AG09309 (cell line): ENCODE measurements at regions not wholly inside any gene's neighbourhood (a gene's known extent, or its start where the extent isn't known, plus 50 kb on each side); places are given as distances from the start of the nearest gene placed in this dataset.
"Not testable (repeated sequence)": the region's sequence is repeated elsewhere in the genome, so short reads cannot be mapped to it uniquely, and the experiment has no call there.

ENCODE experiments used
- DNase-seq: peaks from one replicate; pipeline ENCODE4 v3.0.0-alpha.2; 2010; ENCODE audit warnings: low read depth
- H3K4me3 ChIP-seq: 2 replicates; pipeline ENCODE4 v1.5.1; 2011; ENCODE audit warnings: mild to moderate bottlenecking, low read depth, low read length, moderate library complexity; ENCODE audit not compliant: control insufficient read depth
- TF ChIP-seq, protein P1 (sequence below): IDR thresholded peaks from 2 replicates; pipeline ENCODE4 v1.5.1; 2011; ENCODE audit warnings: mild to moderate bottlenecking, low read depth, low read length, inconsistent platforms; ENCODE audit not compliant: insufficient read depth, control insufficient read depth; ENCODE audit errors: missing control alignments

DNA sequence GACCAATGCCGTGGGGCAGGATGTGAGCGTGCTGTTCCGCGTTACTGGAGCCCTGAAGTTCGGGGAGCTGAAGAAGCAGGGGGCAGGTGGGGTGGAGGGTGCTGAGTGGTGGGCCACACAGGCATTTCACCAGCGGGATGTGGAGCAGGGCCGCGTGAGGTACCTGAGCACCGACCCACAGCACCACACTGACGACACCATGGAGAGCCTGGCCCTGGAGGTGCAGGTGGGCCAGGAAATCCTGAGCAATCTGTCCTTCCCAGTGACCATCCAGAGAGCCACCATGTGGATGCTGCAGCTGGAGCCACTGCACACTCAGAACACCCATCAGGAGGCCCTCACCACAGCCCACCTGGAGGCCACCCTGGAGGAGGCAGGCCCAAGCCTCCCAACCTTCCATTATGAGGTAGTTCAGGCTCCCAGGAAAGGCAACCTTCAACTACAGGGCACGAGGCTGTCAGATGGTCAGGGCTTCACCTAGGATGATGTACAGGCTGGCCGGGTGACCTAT, 179.6 kb downstream of the TBC1D2B start:
- DNase-seq: no peak
- TF ChIP-seq, protein P1, sequence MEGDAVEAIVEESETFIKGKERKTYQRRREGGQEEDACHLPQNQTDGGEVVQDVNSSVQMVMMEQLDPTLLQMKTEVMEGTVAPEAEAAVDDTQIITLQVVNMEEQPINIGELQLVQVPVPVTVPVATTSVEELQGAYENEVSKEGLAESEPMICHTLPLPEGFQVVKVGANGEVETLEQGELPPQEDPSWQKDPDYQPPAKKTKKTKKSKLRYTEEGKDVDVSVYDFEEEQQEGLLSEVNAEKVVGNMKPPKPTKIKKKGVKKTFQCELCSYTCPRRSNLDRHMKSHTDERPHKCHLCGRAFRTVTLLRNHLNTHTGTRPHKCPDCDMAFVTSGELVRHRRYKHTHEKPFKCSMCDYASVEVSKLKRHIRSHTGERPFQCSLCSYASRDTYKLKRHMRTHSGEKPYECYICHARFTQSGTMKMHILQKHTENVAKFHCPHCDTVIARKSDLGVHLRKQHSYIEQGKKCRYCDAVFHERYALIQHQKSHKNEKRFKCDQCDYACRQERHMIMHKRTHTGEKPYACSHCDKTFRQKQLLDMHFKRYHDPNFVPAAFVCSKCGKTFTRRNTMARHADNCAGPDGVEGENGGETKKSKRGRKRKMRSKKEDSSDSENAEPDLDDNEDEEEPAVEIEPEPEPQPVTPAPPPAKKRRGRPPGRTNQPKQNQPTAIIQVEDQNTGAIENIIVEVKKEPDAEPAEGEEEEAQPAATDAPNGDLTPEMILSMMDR: no peak

DNA sequence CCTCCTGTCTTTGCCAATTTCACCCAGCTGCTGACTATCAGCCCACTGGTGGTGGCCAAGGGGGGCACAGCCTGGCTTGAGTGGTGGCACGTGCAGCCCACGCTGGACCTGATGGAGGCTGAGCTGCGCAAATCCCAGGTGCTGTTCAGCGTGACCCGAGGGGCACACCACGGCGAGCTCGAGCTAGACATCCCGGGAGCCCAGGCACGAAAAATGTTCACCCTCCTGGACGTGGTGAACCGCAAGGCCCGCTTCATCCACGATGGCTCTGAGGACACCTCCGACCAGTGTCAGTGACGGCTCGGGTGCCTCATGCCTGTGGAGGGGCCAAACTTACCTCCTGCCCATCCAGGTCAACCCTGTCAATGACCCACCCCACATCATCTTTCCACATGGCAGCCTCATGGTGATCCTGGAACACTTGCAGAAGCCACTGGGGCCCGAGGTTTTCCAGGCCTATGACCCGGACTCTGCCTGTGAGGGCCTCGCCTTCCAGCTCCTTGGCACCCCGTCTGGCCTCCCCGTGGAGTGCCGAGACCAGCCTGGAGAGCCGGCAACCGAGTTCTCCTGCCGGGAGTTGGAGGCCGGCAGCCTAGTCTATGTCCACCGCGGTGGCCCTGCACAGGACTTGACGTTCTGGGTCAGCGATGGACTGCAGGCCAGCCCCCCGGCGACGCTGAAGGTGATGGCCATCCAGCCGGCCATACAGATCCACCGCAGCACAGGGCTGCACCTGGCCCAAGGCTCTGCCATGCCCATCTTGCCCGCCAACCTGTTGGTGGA, 180.2 kb downstream of the TBC1D2B start:
- DNase-seq: not testable (repeated sequence)

More for the DNA sequence above, 179.6 kb downstream of the TBC1D2B start:
- H3K4me3 ChIP-seq: no peak overlapping the region

DNA sequence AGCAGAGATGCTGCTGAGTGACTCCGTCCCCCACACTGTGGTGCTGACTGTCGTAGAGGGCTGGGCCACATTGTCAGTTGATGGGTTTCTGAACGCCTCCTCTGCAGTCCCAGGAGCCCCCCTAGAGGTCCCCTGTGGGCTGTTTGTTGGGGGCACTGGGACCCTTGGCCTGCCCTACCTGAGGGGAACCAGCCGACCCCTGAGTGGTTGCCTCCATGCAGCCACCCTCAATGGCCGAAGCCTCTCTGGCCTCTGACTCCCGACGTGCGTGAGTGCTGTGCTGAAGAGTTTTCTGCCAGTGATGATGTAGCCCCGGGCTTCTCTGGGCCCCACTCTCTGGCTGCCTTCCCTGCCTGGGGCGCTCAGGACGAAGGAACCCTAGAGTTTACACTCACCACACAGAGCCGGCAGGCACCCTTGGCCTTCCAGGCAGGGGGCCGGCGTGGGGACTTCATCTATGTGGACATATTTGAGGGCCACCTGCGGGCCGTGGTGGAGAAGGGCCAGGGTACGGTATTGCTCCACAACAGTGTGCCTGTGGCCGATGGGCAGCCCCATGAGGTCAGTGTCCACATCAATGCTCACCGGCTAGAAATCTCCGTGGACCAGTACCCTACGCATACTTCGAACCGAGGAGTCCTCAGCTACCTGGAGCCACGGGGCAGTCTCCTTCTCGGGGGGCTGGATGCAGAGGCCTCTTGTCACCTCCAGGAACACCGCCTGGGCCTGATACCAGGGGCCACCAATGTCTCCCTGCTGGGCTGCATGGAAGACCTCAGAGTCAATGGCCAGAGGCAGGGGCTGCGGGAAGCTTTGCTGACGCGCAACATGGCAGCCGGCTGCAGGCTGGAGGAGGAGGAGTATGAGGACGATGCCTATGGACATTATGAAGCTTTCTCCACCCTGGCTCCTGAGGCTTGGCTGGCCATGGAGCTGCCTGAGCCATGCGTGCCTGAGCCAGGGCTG, 181.1 kb downstream of the TBC1D2B start:
- not testable (repeated sequence) for H3K4me3 ChIP-seq, DNase-seq

More for the DNA sequence above, 180.2 kb downstream of the TBC1D2B start:
- not testable (repeated sequence) for H3K4me3 ChIP-seq

DNA sequence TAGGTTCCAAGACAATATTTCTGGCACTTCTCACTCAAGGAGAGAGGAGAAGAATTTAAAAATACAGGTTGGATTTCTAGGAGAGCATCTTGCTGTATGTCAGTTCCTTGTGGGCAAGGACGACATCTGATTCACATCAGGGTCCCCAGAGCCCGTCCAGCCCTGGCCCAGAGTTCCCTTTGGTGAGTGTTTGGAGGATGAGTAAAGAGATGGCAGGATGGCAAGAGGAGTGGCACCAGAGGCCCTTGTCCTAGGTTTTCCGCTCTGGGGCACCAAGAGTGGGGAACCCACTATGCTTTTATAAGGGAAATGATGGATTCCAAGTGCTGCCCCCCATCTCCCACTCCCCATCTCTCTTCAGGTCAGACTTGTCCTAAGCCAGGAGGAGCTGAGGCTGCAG, 181.8 kb downstream of the TBC1D2B start:
- TF ChIP-seq, protein P1: no peak
- no peak for DNase-seq
- no peak overlapping the region for H3K4me3 ChIP-seq

GRCh38 chr15:77895145-77895544, 182.4 kb downstream of the TBC1D2B start:
- H3K4me3 ChIP-seq, DNase-seq: not testable (repeated sequence)

DNA sequence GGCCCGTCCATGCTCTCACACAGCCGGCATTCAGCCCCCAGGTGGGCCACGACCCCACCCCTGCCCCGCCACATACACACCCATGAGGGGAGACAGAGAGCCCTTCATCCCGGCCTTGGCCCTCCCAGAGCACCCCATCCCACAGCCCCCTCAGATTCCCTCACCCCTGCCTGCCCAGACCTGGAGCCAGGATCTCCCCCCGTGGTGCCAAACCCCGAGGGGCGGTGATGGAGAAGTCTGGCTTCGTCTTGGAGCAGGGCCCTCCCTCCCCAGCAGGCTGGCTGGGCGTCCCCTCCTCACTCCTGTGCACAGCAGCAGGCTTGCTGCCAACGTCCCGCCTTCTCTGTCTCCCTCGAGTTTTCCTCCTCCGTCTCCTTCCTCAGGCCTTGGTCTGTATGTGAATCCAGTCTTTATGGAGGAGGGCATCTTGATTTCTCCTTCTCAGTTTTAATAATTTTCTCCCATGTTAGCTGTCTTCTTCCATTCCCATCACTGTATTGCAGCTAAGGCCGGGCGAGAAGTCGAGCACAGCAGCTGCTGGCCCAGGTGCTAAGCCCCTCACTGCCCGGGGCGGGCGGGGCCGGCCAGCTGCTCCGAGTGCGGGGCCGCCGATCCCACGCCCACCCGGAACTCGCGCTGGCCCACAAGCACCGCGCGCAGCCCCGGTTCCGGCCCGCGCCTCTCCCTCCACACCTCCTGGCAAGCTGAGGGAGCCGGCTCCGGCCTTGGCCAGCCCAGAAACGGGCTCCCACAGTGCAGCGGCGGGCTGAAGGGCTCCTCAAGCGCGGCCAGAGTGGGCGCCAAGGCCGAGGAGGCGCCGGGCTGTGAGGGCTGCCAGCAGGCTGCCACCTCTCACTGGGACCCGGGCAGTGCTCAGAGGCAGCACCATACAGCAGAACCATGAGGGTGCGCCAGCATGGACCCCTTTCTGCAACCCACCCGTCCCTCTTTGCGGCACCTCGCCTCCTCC, 183.6 kb downstream of the TBC1D2B start:
- not testable (repeated sequence) for H3K4me3 ChIP-seq, DNase-seq

DNA sequence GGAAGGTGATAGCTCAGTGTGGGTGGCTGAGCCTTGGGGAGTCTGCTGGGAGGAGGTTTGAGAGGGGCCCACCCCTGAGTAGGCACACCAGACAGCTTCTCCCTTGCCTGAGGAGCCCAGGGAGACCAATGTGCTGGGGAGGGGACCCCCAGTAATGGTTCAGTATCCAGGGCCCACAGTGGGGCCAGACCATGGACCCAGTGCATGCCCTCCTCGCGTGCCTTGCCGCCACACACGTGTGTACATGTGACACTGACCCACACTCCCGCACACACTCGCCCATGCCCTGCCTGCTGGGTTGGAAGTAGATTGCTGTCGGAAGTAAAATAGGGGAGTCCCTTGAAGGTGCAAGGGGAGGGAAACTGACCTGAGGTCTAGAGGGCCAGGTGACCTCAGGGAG, 184.3 kb downstream of the TBC1D2B start:
- not testable (repeated sequence) for DNase-seq, H3K4me3 ChIP-seq

- no peak for DNase-seq
- H3K4me3 ChIP-seq: no peak overlapping the region
- TF ChIP-seq, protein P1: no peak
Measured at GRCh38 chr15:77892335-77892734, 185.2 kb downstream of the TBC1D2B start.

- not testable (repeated sequence) for H3K4me3 ChIP-seq
Measured at GRCh38 chr15:77891862-77892261, 185.6 kb downstream of the TBC1D2B start.

GRCh38 chr15:77890911-77891801, 186.4 kb downstream of the TBC1D2B start:
- not testable (repeated sequence) for DNase-seq, H3K4me3 ChIP-seq

More at GRCh38 chr15:77891862-77892261, 185.6 kb downstream of the TBC1D2B start:
- not testable (repeated sequence) for DNase-seq

DNA sequence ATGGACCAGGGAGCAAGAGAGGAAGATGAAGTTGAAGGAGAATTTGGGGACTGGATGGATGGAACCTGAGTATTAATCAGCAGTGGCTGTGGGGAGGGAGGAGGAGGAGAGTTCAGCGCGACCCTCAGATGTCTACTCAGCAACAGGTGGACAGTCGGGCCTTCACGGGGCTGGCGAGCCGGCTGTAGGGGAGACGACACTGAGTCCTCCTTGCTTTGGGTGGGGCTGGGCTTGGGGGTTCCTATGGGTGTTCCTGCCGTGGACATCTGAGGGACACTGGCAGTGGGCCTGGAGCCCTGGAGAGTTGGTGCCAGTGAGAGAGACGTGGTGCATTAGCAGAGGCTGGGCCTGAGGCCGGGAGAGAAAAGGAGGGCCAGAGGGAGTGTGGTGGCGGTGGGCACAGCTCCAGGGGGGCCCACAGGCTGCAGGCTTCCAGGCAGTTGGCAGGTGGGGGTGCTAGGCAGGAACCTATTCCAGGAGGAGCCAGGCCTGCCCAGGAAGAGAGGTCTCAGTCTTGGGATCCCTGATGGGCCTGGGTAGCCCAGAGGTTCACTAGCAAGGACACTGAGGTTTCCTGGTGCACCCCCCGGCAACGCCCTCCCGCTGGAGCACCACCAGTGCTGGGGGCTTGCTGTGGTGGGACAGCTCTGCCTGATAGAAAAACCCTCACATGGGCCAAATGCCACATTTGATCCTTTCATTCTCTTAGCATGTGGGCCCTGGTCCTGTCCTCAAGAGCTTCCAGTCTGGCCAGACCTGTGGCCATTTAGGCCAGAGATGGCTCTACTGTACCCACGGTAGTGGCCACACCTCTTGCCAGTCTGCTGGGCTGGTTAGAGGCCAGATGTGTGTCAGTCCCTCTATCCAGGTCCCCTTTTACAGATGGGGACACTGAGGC, 187.4 kb downstream of the TBC1D2B start:
- not testable (repeated sequence) for DNase-seq, H3K4me3 ChIP-seq
